ENCODE measurements at regions not wholly inside any gene's neighbourhood (a gene's known extent, or its start where the extent isn't known, plus 50 kb on each side); places are given as distances from the start of the nearest gene placed in this dataset.

DNA sequence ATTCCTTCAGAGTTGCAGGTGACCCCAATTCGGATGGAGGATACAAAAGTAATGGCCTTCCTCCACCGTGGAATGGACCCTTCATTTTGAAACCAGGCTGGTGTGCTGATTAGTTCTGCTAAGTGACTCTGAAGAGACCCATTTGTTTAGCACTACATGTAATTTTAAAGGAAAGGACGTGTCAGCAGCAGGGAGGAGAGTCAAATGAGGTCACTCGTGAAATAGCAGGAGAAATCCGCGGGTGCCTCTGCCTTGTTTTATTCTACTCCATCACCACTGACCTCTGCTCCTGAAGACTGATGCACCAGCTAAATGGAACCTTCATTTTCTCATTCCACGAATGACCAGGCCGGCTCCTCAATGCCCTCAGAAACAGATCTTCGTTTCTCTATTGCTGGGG, 589.2 kb downstream of the CDH11 start:
- no peak for DNase-seq

DNA sequence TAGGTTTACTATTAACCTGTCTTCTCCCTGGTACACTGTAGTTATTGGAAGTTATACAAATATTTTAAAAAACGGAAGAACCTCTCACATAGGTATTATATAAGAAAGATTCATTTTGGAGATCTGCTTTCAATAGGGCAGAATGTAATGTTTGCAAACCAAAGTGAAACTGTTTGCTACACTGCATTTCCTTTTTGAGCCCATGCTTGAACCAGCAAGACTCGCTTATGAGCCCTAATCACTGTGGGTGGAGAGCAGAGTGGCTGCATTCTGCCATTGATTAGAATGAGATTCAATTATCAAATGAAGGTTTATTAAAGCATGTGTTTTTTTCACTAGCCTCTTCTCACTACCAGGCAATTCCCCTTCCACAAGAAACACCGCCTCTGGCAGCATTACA, 589.7 kb downstream of the CDH11 start:
- no peak for DNase-seq

- DNase-seq = no peak
Measured at GRCh38 chr16:64531401-64531800, 590.5 kb downstream of the CDH11 start.

DNA sequence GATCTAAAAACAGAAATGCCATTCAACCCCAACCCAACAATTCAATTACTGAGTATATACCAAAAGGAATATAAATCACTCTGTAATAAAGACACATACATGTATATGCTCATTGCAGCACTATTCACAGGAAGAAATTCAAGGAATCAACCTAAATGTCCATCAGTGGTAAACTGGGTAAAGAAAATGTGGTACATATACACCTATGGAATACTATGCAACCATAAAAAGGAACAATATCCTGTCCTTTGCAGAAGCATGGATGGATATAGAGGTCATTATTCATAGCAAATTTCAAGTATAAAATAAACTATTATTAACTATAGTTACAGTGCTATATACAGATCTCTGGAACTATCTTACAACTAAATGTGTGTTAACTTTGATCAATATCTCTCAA, 599.3 kb downstream of the CDH11 start:
- no peak for DNase-seq

- no peak for DNase-seq
Measured at GRCh38 chr16:64513871-64514270, 608.0 kb downstream of the CDH11 start.

DNA sequence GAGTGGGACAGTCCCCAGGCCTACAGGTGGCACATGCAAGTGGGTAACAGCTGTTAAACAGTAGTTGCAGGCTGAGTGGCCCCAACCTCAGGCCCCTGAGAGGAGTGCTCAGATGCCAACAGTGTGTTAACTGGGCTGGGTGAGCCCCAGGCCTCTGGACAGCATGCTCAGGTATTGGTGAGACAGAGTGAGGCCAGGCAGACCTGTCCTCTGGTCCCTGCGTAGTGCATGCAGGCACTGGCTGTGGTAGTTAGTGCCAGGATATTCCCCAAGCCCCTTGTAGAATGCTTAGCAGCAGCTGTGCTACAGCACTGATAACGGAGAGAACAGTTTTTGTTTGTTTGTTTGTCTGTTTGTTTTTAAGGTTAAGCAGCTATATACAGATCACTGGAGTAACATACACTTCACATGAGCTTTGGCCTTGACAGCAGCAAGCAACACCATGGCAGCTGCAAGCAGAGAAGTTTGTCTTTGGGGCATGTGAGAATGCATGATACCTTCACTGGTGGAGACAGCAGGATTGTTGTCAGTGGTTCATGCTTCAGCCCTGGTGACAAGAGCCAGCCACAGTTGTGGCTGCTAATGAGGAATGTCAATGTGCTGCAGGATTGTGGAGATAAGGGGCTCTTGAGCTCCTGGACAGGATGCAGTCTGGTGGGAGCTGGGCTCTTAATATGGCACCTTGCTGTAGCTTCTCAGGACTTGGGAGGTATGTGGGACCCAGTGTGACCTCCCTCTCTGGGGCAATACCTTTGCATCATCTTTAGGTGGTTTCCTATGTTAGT, 614.4 kb downstream of the CDH11 start:
- no peak for DNase-seq

DNA sequence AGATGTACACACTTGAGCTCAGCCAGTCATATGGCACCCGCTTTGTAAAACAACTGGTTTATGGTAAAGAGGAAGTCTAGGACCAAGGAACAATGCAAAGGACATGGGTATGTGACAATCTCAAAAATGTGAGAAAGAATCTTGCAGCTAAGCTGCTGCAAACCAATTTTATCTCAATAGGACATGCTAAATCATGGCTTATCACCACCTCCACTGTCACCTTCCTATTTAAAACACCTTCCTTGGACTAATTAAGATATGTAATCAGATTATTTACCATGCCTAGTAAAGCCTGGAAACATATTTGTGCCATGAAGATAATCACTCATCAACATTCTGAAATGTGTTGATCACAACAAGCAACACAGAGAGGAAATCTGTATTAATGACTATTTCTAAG, 622.7 kb downstream of the CDH11 start:
- DNase-seq = no peak

- DNase-seq = no peak
Measured at GRCh38 chr16:64498363-64498762, 623.5 kb downstream of the CDH11 start.

- no peak for DNase-seq
Measured at GRCh38 chr16:64493709-64494108, 628.2 kb downstream of the CDH11 start.

GRCh38 chr16:64489449-64489848, 632.4 kb downstream of the CDH11 start:
- no peak for DNase-seq

DNA sequence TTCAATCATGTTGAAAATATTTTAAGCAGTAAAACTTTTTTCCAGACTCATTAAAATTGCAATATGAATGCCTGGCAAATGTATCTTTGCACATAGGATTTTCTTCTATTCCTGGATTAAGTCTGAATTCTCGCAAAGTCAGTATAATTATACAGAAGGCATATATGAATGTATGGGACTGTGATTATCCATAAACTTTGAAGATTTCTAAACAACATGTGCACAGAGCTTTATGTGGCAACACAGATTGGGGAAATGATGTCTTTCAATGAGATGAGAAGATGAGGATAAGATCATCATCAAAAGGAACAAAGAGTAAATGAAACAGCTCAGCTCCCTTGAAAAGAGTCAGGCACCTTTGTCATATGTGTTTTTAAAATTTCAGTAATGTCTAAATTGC, 635.3 kb downstream of the CDH11 start:
- no peak for DNase-seq

- no peak for DNase-seq
Measured at GRCh38 chr16:64481497-64481896, 640.4 kb downstream of the CDH11 start.

DNA sequence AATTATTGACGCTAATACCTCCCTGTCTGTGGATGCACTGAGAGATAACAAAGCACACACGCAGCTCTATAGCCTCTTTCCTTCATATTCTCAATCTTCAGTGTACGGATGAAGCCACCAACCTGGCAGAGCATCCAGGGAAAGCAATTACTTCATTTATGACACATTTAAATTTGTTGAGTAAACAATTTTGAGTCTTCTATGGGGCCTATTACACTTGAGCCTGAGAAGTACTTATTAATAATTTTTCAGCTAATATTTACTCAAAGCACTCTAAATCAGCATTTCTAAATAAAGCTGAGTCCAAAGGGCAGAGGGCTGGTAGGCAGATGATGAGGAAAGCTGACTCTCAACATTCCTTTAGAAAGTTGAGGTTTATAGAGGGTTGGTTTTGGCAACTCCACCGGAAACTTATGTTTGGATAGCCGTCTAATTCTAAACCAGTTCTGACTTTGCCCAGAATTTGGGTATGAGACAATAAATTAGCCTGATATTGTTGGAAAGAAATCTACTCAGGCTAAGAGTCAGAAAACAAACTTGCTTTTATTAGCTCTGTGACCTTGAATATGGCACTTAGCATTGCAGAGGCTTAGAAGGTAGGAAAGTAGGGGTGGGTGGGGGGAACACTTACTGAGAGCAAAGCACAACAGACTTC, 643.5 kb downstream of the CDH11 start:
- no peak for DNase-seq

- DNase-seq = no peak
Measured at GRCh38 chr16:64475627-64476351, 646.1 kb downstream of the CDH11 start.

DNA sequence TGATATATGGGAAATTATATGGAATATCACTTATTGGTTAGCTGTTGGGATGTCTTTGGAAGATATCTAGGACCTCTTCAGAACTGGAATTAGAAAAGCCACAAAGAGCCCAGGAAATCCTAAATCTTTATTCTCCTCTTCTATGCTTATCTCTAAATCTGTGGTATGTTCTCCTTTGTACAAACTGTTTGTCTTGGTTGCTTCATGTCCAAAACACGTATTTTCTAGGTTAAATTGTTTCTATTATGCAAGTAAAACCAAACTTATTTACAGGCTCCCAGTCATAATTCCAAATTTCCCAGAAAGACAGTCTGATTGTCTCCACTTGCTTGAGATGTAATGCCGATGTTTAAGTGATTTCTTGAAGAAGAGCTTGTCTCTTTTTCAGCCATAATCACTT, 650.9 kb downstream of the CDH11 start:
- no peak for DNase-seq

GRCh38 chr16:64469906-64470702, 651.8 kb downstream of the CDH11 start:
- DNase-seq = no peak

DNA sequence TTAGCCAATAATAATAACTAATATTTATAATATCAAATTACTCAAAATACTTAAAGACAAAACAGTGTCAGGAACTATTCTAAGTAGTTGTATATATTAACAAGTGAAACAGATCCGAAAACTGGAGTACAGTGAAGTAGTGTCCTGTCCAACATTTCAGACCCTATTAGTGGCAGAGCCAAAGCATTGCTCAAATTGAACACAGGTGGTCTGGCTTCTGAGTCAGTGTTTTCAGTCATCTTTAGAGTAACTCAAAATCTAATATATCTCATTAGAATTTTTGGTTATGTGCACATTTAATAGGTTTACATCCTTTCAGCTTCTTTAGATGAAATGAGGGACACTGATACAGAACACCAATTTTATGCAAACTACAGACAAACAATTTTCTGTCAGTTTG, 652.5 kb downstream of the CDH11 start:
- DNase-seq = no peak

GRCh38 chr16:64468515-64469090, 653.3 kb downstream of the CDH11 start:
- DNase-seq = no peak

DNA sequence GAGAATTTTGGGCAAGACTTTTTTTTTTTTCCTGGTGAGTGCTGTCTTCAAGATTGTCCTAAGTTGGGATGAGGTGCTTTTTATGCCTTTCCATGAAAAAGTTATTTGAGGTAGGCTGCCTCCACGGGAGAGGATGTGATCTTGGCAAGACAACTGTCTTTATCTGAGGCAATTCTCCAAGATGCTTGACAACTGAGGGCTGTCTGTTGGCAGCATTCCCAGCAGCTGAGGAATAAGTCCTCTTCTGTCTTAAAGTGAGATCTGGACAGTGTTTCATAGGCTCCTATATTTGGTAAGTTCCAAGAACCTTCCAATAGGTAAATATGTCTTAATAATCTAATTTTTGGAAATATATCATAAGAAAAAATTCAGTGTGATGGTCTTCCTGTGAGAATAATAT, 662.0 kb downstream of the CDH11 start:
- no peak for DNase-seq

DNA sequence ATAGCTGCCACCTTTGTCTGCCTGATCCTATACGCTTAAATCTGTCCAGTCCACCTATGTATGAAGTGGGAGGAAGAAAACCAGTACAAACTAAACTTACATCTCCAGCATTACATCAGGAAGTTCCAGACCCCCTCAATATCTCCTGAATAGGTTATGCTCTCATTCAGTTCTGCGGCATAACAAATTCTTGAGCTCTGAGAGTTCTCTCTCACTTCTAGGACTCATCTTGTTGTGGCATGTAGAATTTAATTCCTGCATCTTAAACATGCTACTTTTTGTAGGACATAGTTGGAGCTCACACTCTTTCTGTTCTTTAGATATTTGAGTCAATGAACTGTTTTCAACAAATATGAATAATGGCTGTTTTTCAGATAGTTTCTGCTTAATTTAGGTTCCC, 662.5 kb downstream of the CDH11 start:
- no peak for DNase-seq

GRCh38 chr16:64455275-64455674, 666.6 kb downstream of the CDH11 start:
- no peak for DNase-seq

- no peak for DNase-seq
Measured at GRCh38 chr16:64453646-64454045, 668.2 kb downstream of the CDH11 start.

GRCh38 chr16:64452446-64452845, 669.4 kb downstream of the CDH11 start:
- no peak for DNase-seq

All from GF-D8 (cell line).